MM.1S (cell line): ENCODE measurements at regions not wholly inside any gene's neighbourhood (a gene's known extent, or its start where the extent isn't known, plus 50 kb on each side); places are given as distances from the start of the nearest gene placed in this dataset.

ENCODE experiments used
- EZH2 ChIP-seq: fragments of 300-600 bp; sonication (generic); optimal IDR thresholded peaks from 2 replicates; pipeline ENCODE3; 2017; ENCODE audit warnings: low read depth, mild to moderate bottlenecking, antibody characterized with exemption, low read length, mixed read lengths
- EZH2phosphoT487 ChIP-seq: fragments of 300-600 bp; sonication (generic); IDR thresholded peaks from 2 replicates; pipeline ENCODE4 v1.6.1; 2018; ENCODE audit warnings: antibody characterized with exemption, low read length
- TF ChIP-seq, protein P1 (sequence below): fragments of 300-600 bp; sonication (generic); IDR thresholded peaks from 2 replicates; pipeline ENCODE4 v1.5.1; 2016; ENCODE audit warnings: antibody characterized with exemption, low read length, mixed read lengths

GRCh38 chr5:167582283-167582682, 709.2 kb upstream of the WWC1 start:
- no peak for TF ChIP-seq EZH2
- TF ChIP-seq, protein P1, sequence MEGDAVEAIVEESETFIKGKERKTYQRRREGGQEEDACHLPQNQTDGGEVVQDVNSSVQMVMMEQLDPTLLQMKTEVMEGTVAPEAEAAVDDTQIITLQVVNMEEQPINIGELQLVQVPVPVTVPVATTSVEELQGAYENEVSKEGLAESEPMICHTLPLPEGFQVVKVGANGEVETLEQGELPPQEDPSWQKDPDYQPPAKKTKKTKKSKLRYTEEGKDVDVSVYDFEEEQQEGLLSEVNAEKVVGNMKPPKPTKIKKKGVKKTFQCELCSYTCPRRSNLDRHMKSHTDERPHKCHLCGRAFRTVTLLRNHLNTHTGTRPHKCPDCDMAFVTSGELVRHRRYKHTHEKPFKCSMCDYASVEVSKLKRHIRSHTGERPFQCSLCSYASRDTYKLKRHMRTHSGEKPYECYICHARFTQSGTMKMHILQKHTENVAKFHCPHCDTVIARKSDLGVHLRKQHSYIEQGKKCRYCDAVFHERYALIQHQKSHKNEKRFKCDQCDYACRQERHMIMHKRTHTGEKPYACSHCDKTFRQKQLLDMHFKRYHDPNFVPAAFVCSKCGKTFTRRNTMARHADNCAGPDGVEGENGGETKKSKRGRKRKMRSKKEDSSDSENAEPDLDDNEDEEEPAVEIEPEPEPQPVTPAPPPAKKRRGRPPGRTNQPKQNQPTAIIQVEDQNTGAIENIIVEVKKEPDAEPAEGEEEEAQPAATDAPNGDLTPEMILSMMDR: peak; percentile 37
- no peak for TF ChIP-seq EZH2phosphoT487
